NCI-H2227 (cell line): ENCODE measurements at regions not wholly inside any gene's neighbourhood (a gene's known extent, or its start where the extent isn't known, plus 50 kb on each side); places are given as distances from the start of the nearest gene placed in this dataset.

Source experiments
- DNase-seq: peaks from one replicate; lab custom pipeline; 2025; ENCODE audit not compliant: unreplicated experiment; lab: John Stamatoyannopoulos, UW

DNA sequence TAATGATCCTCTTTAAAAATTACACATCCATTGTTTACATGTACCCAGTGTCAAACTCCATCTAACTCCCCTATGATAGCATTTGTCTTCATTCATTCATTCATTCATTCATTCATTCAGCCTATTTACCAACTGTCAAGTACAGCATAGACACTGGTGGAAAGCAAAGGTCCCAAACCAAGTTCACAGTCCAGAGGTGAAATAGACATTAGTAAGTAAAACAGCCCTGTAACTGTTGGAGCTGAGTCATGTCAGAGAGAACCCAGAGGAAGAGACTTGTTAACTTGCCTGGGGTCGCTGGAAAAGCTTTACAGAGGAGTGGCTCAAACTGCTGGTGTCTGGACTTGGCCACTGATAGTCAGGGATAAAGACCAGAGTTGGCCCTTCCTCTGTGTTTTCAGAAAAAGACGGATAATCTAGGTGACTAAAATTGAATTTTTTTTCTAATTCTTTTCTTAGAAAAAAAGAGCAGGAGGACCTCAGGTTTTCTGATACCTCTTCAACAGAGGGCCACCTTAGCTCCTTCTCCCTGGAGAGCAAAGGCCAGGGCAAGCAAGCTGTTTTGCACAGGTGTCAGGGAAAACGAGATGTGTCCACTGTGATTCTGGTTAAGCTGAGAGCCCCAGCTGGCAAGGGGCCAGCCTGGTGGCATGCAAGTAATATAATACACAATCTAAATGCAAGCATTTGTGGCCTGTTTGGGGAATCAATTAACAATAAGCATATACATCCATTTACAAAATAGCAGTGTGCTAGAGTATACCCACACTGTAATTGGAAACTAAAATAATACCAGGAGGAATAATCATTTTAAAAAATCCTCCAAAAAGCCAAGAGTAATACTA lies 96.7 kb upstream of the SLC14A2 start:
- no peak for DNase-seq

DNA sequence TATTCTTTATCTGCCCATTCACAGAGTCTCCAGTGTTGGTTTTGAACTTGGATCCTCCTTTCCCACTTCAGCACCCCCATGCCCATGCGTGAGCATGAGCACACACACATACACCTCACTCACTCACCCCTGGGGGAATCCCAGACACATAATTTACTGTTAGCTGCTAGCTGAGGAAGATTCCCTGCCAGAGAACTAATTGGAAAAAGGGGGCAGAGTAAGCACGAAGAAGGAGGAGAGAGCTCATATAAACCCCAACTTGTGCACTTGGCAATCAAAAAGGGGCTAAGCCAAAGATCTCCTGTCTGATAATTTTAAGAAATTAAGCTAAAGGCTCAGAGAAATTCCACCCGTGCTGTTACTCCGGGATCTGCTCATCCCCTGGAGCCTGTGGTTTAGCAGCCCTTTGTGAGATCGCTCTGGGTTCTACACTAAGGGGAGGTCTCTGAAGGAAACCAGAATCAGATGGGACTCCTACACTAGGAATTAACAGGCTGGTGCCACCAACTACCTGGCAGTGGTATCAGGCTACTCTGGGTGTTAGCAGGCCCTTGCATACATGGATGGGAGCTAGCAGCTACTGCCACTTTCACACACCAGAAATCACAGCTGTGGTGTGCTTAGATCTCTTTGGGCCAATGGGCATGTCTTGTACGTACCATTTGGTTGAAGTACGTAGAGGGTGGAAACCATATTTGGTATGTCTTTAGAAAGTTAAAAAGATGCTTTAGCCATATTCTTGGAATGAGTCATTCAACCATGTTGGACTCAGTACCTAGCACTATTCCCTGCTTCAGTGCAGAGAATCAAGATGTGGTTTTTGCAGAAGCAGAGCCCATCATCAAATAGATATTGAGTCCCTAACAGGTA lies 95.6 kb upstream of the SLC14A2 start:
- DNase-seq = no peak

DNA sequence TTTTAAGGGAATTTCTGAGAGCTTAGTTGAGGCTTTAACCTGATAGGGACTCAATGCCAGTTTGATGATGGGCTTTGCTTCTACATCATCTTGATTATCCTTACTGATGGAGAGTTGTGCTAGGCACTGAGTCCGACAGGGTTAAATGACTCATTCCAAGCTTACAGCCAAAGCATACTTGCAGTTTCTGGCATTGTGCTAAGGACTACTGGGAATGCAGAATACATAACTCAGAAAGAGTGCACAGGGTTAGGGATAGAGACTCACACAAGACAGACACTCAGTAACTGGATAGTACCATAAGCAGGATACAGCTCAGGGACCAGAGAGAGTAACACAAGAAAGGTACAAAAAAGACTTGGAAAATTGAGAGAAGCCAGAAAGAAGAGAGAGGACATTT lies 94.1 kb upstream of the SLC14A2 start:
- no peak for DNase-seq

DNA sequence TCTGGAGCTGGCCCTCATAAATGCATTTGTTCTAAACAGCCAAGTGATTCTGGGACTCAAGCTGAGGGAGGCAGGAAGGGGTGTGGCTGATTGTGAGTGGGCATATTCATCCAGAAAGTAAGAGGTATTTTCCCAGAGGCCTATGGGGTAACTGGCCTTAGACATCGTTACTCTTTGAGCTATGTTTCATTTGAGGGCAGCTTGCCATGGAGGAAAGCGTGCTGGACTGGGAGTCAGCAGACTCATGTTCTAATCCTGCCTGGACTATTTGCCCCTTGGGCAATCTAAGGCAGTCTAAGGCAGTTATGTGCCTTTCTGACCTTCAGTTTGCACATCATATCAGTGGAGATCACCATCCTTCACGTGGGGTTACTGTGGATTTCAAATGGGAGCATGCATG lies 93.5 kb upstream of the SLC14A2 start:
- no peak for DNase-seq

DNA sequence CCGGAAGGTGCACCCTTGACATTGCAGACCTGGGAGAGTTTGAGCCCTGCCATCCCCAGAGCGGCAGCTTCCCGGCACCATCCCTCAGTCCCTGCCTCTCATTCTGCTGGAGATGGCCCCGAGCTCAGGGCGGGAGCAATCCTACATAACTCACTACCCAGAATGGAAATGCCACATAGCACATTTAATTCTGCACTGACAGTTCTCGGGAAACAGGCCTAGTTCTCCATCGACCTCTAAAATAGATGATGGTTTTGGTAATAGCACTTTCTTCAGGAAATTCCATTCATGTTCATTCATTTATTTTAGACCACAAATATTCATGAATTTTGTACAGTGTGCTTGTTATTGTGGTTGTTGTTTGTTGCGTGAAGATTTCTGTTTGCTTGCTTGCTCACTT lies 92.9 kb upstream of the SLC14A2 start:
- no peak for DNase-seq

DNA sequence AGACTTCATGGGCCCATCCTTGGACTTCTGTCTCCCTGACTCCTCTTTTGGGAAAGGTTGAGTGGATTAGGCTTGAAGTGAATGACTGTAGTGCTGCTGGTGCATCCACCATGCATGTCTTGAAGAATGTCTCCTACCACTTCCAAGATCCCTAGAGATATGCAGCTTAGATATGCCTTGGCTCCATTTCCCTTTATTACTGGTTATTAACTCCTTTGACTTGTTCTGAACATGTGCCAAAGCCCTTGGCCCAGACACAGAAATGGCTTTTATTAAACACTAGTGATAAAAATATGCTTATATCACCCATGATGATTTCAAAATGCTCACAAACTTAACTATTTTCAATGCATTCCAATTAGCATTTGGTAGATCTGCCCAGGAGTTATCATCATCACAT lies 90.0 kb upstream of the SLC14A2 start:
- DNase-seq = no peak

DNA sequence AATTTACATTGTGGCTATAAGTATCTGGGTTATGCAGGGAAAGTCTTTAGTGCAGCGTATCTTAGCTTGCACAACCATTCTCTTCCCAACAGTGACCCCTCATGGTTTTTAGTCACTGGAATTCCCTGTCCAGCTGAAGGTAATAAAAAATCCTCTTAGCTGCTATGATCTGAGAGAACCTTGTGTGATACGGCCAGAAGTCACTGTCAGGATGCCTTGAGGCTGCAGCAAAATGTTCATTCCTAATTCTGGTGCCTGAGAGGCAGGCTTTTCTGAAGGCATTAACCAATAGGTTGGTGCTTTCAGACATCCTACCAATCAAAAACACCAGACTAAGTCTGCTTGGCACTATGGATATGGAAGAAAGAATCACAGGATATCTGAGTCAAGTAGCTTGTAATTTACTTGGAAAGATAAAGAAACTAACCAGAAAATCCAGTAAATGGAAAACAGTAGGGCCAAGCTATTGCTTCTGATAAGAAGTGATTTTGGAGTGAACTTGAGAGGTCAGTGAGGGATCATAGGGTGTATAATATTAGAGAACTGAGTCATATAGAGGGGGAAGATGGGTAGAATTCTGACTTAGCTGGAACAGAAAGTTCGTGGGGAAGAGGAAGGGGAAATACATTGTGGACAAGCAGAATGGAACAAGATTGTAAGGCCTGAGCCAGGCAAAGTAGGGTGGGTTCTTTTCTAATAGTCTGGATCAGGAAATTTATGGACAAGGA lies 89.0 kb upstream of the SLC14A2 start:
- no peak for DNase-seq

DNA sequence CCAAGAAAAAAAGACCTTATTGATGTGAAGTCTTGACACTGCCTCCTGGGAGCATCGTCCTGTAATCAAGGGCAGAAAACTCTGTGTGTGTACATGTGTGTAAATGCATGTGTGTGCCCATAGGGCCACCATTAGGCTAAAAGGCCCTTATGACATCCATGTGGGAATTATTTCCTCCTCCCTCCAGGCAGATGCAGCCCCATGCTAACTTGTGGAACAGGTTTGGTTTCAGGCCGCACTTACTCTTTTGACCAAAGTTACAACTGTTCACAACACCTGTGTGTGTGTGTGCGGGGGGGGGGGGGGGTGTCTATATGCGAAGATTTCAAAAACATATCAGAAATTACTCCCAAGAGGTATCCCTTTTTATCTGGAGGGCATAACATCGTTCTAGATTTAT lies 87.4 kb upstream of the SLC14A2 start:
- DNase-seq = no peak

DNA sequence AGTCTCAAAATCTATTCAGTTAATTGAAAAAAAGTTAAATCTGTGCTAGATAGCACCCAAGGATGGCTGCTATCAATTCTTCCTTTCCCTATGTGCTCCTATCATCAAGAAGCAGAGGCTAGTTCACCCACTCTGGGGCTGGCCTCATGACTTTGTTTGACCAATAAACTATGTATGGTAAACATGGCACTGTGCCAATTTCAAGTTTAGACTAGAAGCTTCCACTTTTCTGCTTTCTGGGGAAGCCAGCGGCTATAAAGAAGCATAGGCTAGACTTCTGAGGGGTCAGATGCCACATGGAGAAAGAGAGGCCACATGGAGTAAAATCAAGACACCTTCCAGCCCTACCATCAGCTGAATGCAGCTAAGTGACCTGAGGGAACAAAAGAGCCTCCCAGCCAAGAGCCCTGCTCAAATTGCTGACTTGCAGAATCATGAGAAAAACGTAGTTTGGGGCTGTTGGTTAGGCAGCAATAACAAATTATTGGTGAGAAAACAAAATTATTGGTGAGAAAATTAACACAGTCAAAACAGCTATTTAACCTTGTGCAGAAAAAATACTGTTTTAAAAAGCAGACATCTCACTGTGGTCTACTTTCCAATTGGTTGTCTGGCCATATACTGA lies 86.5 kb upstream of the SLC14A2 start:
- no peak for DNase-seq

DNA sequence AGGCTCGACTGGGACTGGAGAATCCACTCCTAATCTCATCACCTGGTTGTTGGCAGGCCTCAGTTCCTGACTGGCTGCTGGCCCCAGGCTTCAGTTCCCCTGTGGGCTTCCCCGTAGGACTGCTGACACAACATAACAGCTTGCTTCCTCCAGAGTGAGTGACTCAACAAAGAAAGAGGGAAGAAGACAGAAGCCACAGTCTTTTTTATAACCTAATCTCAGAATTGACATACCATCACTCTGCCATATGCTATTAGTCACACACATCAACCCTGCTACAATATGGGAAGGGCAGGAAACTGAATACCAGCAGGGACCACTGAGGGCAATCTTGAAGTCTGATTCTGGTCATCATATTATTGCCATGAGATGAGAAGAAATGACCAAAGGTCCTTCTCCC lies 76.8 kb upstream of the SLC14A2 start:
- DNase-seq = no peak

DNA sequence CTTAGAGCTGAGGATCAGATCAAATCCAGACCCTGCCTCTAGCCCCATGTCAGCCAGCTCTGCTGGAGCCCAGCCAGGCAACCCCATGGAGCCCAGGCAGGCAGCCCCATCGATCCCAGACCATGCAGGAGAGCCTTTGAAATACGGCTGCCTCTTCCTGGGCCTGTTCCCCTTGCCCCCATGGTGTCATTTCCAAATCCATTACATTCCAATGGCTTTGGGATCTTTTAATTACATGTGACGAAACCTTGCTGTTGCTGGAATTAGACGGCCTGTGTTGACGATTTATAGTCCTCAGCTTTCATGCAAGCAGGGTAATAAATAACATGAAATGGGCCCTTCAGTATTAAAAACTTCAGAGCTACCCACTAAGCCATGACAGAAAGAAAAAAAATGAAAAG lies 75.8 kb upstream of the SLC14A2 start:
- no peak for DNase-seq

DNA sequence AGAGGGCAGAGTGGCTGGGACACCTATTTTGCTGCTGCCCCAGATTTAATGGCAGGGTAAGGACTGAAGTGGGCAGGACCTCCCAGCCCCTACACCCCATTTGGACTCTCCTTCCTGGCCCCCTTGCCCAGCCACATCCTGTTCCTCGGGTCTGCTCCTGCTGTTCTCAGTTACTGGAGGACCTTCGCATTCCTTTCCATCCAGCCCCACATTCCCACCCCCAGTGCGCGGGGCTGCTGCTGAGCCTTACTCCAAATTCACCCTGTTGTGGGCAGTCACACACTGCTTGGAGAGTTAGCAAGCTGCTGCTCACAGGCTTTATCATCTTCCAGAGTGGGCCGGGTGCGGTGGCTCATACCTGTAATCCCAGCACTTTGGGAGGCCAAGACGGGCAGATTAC lies 75.2 kb upstream of the SLC14A2 start:
- no peak for DNase-seq

DNA sequence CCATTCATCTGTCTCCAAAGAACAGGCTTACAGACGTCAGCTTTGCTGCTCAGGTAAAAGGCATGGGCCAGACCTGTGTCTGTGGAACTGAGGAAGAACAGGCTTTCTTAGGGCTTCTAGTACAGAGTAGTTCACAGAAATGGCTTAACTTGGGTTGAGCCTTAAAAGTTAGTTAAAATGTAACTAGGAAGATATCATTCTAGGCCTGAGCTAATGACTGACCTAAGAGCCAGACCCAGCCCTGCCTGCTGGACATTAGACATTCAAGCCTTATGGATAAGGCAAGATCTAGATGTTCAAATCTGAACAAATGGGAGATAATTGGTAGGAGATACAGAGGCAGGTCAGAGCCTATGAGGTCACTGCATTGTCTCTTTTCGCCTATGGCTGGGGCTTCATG lies 73.9 kb upstream of the SLC14A2 start:
- DNase-seq = no peak

DNA sequence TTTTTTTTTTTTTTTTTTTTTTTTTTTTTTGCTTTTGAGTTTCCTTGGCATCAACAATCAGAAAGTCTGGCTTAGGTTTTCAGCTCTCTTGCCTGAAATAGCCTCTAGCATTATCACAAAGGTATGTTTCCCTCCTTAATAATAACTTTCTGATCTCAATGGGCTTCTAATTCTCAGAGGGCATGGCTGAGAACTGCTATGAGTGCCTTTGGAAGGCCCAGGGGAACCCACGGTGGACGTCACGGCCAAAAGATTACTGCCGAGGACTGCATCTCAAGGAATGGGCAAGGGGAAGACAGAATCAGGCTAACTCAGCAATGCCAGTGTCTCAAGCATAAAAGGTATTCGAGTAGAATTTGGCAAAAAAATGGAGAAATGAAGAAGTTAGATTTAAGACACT lies 73.2 kb upstream of the SLC14A2 start:
- peak; percentile 24 for DNase-seq

DNA sequence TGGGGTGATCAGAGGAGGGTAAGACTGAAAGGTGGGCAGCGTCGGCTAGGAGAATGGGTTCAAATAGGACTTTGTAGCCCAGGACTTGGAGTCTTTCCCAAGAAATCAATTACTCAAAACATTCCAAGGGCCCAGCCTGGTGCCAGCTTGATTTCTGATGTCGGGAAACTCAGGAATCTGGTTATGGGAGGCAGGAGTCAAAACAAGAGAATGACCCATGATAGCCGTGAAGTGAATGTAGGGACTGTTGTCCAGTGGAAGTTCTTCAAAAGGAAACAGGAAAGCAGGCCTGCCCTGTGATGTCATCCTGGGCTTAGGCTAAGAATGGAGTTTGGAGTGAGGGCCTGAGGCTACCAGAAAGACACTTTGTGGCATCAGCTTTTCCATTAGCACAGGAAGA lies 67.4 kb upstream of the SLC14A2 start:
- no peak for DNase-seq

DNA sequence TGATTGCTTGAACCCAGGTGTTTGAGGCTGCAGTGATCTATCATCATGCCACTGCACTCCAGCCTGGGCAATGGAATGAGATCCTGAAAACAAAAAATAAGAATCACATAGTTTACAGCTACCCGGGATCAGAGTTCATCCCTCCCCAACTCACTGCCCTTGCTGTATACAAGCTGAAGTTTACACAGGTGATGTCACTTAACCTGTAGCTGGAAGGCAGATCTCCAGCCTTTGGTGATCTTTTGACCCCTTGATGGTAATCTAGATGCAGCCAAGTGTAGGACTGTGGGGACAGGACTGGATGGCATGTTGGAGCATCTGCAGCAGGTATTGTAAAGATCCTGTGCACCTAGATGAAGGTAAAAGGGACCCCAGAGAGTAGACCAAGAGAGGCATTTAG lies 66.7 kb upstream of the SLC14A2 start:
- no peak for DNase-seq

DNA sequence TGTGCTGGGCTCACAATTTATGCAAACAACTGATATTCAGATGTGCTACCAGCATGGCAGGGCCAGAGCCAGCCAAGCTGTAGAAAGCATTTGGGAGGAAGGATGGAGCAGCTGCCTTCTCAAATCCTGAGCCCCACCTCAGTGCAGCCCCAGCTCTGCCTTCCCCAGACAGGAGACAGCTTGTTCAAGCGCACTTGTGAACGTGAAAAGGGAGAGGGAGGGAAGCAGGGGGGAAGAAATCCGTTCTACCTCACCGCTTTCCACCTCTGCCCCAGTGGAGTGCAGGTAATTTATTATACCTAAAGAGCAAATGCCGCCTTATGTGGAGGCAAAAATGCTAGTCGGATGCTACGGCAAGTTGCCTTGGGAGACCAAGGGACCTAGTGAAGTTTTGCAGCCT lies 66.0 kb upstream of the SLC14A2 start:
- DNase-seq = no peak

DNA sequence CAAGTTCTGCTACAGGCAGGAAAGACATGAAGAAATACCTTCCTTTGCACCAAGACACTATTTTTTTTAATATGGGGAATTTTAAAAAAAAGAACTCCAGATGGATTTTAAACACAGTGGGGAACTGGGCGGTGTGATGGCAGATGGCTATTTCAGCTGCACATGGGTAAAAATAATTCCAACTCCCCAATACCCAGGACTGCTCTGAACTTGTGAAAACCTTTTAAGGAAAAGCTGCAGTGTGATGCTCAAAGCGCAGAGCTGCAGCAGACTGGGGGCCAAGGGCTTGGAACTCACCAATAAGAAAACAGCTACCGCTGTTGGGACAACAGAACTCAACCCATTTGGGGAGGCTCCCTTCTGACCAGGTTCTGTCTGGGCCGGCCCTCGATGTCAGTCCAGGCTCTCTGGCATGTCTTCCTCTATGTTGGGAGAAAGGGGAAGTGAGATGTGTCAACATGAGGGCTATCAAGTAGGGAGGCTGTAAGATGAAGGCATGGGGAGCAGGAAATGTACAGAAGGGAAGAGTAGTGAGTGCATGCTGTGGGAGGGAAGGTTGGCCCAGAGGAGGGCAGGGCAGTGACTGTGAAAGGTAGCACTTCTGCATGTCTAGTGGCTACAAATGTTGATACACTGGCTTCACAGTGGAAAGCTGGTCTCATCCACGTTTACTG lies 64.0 kb upstream of the SLC14A2 start:
- no peak for DNase-seq

DNA sequence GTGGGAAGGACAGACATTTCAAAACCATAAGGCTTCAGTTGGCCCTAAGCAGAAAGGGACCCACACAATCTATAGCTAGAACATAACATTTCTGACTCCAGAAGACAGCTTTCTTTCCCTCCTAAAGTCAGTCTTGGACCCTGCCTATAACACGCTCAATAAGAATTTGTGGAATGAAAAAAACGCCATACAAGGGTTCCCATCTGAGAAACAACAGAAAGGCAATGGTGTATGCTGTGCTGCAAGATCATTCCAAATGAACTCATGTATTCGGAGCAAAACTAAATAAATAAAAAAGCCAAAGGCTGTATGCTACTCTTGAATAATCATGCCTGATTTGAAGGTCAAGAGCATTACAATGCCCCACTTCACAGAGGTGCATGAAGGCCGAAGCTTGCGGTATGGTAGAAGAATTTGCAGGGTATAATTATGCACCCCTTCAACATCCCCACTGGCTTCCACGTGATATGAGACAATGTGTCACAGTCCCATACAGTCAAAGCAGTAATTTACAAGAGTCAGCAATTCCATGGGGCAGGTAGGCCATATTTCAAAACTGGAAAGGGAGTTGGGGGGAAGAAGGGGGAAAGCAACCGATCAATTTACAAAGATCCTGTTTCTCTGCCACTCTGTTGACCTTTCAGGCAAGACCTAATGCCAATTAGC lies 61.4 kb upstream of the SLC14A2 start:
- peak; percentile 83 for DNase-seq

DNA sequence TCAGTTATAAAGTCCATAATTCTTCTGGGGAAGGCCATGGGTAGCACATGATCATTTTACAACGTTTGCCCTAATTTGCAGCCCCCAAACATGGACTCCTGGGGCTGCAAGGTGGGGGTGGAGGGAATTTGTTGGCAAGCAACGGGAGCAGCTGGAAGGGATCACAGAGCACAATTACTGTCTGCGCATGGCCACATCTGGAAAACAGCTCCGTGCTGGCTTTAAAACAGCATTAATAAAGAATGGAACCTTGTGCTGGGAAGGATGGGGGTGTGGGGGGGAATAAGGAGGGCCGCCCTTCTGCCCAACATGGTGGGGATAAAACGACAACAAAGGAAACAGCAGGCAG lies 60.9 kb upstream of the SLC14A2 start:
- peak; percentile 82 for DNase-seq
